Fibroblast of villous mesenchyme (primary cell): ENCODE measurements at regions not wholly inside any gene's neighbourhood (a gene's known extent, or its start where the extent isn't known, plus 50 kb on each side); places are given as distances from the start of the nearest gene placed in this dataset.
A peak's percentile ranks its signal among the peaks of the same experiment; 100 is the strongest.

ENCODE experiments used
- DNase-seq: peaks from one replicate; pipeline ENCODE4 v3.0.0-alpha.2; 2010; ENCODE audit warnings: low read depth
- H3K4me3 ChIP-seq: 2 replicates; pipeline ENCODE4 v1.5.1; 2011; ENCODE audit warnings: low read depth, mild to moderate bottlenecking, low read length
- CTCF ChIP-seq: IDR thresholded peaks from 2 replicates; pipeline ENCODE4 v1.5.1; 2012; ENCODE audit warnings: low read depth, mild to moderate bottlenecking, low read length; ENCODE audit not compliant: insufficient read depth

GRCh38 chrX:44025555-44025954, 52.4 kb upstream of the NDP start:
- H3K4me3 ChIP-seq: no peak overlapping the region
- peak; percentile 25 for DNase-seq
- no peak for TF ChIP-seq CTCF
